ENCODE measurements at regions not wholly inside any gene's neighbourhood (a gene's known extent, or its start where the extent isn't known, plus 50 kb on each side); places are given as distances from the start of the nearest gene placed in this dataset.
"Not testable (repeated sequence)": the region's sequence is repeated elsewhere in the genome, so short reads cannot be mapped to it uniquely, and the experiment has no call there.

GRCh38 chr7:16264823-16265804 is 156.2 kb downstream of the CRPPA start:
- H3K9me2 ChIP-seq (replicated peaks; ENCODE audit: insufficient read depth, low read length): no peaks in the 10 kb centered on the region
- no peaks in the 10 kb centered on the region for H3K36me3 ChIP-seq (replicated peaks; ENCODE audit: insufficient read depth, low read length)
- H3K4me2 ChIP-seq (ENCODE audit: low read depth, low read length): no peak overlapping the region
- no peaks in the 10 kb centered on the region for H3K79me2 ChIP-seq (ENCODE audit: low read length)
- H4K20me1 ChIP-seq (ENCODE audit: insufficient read depth, low read length): no peaks in the 10 kb centered on the region
- no peak overlapping the region for H3K9ac ChIP-seq (ENCODE audit: low read length)
- no peak overlapping the region for H3K27ac ChIP-seq (ENCODE audit: low read length)
- no peaks in the 10 kb centered on the region for H3F3A ChIP-seq (ENCODE audit: insufficient read depth, low read length)
- no peak for TF ChIP-seq EZH2 (optimal IDR thresholded peaks at IDR 0.05; ENCODE audit: low read depth, low read length)
- TF ChIP-seq EZH2phosphoT487 (IDR thresholded peaks at IDR 0.05; ENCODE audit: low read length): no peak
- TF ChIP-seq CTCF (IDR thresholded peaks at IDR 0.05; ENCODE audit: low read length): no peak
- H3K27me3 ChIP-seq (replicated peaks; ENCODE audit: insufficient read depth, low read length): no peaks in the 10 kb centered on the region
- H2AFZ ChIP-seq (ENCODE audit: low read length): no peak overlapping the region
- DNase-seq: no peak
- no peak overlapping the region for H3K4me3 ChIP-seq (ENCODE audit: low read length)
- H3K9me3 ChIP-seq (replicated peaks; ENCODE audit: insufficient read depth, low read length): no peaks in the 10 kb centered on the region
- no peaks in the 10 kb centered on the region for H3K4me1 ChIP-seq (ENCODE audit: low read length)

- Histone ChIP-seq H3K4me1 (ENCODE audit: low read length) (no peaks in the 10 kb centered on the region), H3K27ac (ENCODE audit: low read length) (no peak overlapping the region), H4K20me1 (ENCODE audit: insufficient read depth, low read length) (no peaks in the 10 kb centered on the region), H3K79me2 (ENCODE audit: low read length) (no peaks in the 10 kb centered on the region), H3F3A (ENCODE audit: insufficient read depth, low read length) (no peaks in the 10 kb centered on the region), H3K27me3 (replicated peaks; ENCODE audit: insufficient read depth, low read length) (no peaks in the 10 kb centered on the region), H3K36me3 (replicated peaks; ENCODE audit: insufficient read depth, low read length) (no peaks in the 10 kb centered on the region), H2AFZ (ENCODE audit: low read length) (no peak overlapping the region), H3K9ac (ENCODE audit: low read length) (no peak overlapping the region), H3K4me2 (ENCODE audit: low read depth, low read length) (no peak overlapping the region), H3K9me3 (replicated peaks; ENCODE audit: insufficient read depth, low read length) (no peaks in the 10 kb centered on the region), H3K9me2 (replicated peaks; ENCODE audit: insufficient read depth, low read length) (no peaks in the 10 kb centered on the region), H3K4me3 (ENCODE audit: low read length) (no peak overlapping the region)
- DNase-seq: no peak
- no peak for TF ChIP-seq CTCF (IDR thresholded peaks at IDR 0.05; ENCODE audit: low read length)
- no peak for TF ChIP-seq EZH2 (optimal IDR thresholded peaks at IDR 0.05; ENCODE audit: low read depth, low read length)
- TF ChIP-seq EZH2phosphoT487 (IDR thresholded peaks at IDR 0.05; ENCODE audit: low read length): no peak
Observed at GRCh38 chr7:16264036-16264819, 157.1 kb downstream of the CRPPA start.

DNA sequence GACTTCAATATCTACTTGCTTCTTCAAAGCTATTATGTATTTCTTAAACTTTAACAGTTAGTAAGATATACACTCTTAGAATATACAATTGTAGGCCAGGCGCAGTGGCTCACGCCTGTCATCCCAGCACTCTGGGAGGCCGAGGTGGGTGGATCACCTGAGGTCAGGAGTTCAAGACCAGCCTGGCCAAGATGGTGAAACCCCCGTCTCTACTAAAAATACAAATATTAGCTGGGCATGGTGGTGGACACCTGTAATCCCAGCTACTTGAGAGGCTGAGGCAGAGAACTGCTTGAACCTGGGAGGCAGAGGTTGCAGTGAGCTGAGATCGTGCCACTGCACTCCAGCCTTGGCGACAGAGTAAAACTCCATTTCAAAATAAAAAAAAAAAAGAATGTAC is 158.0 kb downstream of the CRPPA start:
- not testable (repeated sequence) for H3K9ac ChIP-seq (ENCODE audit: low read length); H3K27ac ChIP-seq (ENCODE audit: low read length); H3K4me1 ChIP-seq (ENCODE audit: low read length); H3K4me3 ChIP-seq (ENCODE audit: low read length); H3K79me2 ChIP-seq (ENCODE audit: low read length); H3F3A ChIP-seq (ENCODE audit: insufficient read depth, low read length); H3K9me2 ChIP-seq (replicated peaks; ENCODE audit: insufficient read depth, low read length); H3K9me3 ChIP-seq (replicated peaks; ENCODE audit: insufficient read depth, low read length); H4K20me1 ChIP-seq (ENCODE audit: insufficient read depth, low read length); H3K27me3 ChIP-seq (replicated peaks; ENCODE audit: insufficient read depth, low read length); DNase-seq; H3K4me2 ChIP-seq (ENCODE audit: low read depth, low read length); H3K36me3 ChIP-seq (replicated peaks; ENCODE audit: insufficient read depth, low read length); H2AFZ ChIP-seq (ENCODE audit: low read length)

All from MM.1S (cell line).